NCI-H2196 treated with DMSO at 0.1 percent for 48 hours (cell line): ENCODE measurements at regions not wholly inside any gene's neighbourhood (a gene's known extent, or its start where the extent isn't known, plus 50 kb on each side); places are given as distances from the start of the nearest gene placed in this dataset.

Source experiments
- DNase-seq: peaks from one replicate; lab custom pipeline; 2025; ENCODE audit not compliant: unreplicated experiment; lab: John Stamatoyannopoulos, UW

- no peak for DNase-seq
Observed at GRCh38 chr2:204108330-204108751, 171.8 kb downstream of the ICOS start.

- DNase-seq: no peak
Observed at GRCh38 chr2:204108781-204109295, 172.3 kb downstream of the ICOS start.

GRCh38 chr2:204109681-204110080 is 173.1 kb downstream of the ICOS start:
- no peak for DNase-seq

GRCh38 chr2:204110338-204110741 is 173.8 kb downstream of the ICOS start:
- DNase-seq: no peak

- DNase-seq: no peak
Observed at GRCh38 chr2:204110751-204111516, 174.4 kb downstream of the ICOS start.

GRCh38 chr2:204112084-204112770 is 175.7 kb downstream of the ICOS start:
- DNase-seq: no peak

- no peak for DNase-seq
Observed at GRCh38 chr2:204114295-204115136, 178.0 kb downstream of the ICOS start.

GRCh38 chr2:204115137-204116056 is 178.8 kb downstream of the ICOS start:
- DNase-seq: no peak

GRCh38 chr2:204116159-204116792 is 179.7 kb downstream of the ICOS start:
- DNase-seq: no peak

- no peak for DNase-seq
Observed at GRCh38 chr2:204122425-204122824, 185.9 kb downstream of the ICOS start.

- no peak for DNase-seq
Observed at GRCh38 chr2:204124140-204124750, 187.7 kb downstream of the ICOS start.

GRCh38 chr2:204126705-204127104 is 190.1 kb downstream of the ICOS start:
- no peak for DNase-seq

- no peak for DNase-seq
Observed at GRCh38 chr2:204127238-204127637, 190.7 kb downstream of the ICOS start.

- no peak for DNase-seq
Observed at GRCh38 chr2:204129591-204130294, 193.2 kb downstream of the ICOS start.

- no peak for DNase-seq
Observed at GRCh38 chr2:204131621-204132020, 195.1 kb downstream of the ICOS start.

- no peak for DNase-seq
Observed at GRCh38 chr2:204133476-204133875, 196.9 kb downstream of the ICOS start.

- no peak for DNase-seq
Observed at GRCh38 chr2:204134421-204134820, 197.9 kb downstream of the ICOS start.

GRCh38 chr2:204135752-204136151 is 199.2 kb downstream of the ICOS start:
- no peak for DNase-seq

GRCh38 chr2:204138206-204138605 is 201.6 kb downstream of the ICOS start:
- DNase-seq: no peak
